ENCODE measurements at regions not wholly inside any gene's neighbourhood (a gene's known extent, or its start where the extent isn't known, plus 50 kb on each side); places are given as distances from the start of the nearest gene placed in this dataset.

DNA sequence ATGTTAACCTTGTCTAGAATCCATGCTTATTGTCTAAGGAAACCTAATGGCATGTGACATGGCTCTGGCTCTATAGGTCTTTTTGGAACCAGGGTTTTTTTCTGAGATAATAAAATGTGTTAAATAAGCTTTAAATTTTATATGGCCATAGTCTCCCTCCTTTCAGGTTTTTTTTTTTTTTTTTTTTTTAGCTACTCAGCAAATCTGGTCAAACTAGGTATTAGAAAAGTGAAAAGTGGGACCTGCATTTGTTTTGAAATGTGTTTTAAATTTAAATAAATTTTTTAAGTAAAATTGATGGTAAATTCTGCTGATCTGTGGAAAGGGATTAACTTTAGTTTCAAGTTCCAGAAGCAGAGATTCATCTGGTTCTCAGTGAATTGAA is 52.1 kb upstream of the NANOGP8 start:
- H3F3A ChIP-seq (ENCODE audit: insufficient read depth, low read length) = no peaks in the 10 kb centered on the region
- no peak overlapping the region for H3K9ac ChIP-seq (ENCODE audit: low read length)
- H3K27me3 ChIP-seq (ENCODE audit: insufficient read depth, low read length) = no peaks in the 10 kb centered on the region
- H3K4me1 ChIP-seq (ENCODE audit: insufficient read depth, low read length, severe bottlenecking) = no peaks in the 10 kb centered on the region
- no peaks in the 10 kb centered on the region for H3K79me2 ChIP-seq (ENCODE audit: insufficient read depth, low read length)
- no peaks in the 10 kb centered on the region for H3K9me2 ChIP-seq (ENCODE audit: low read depth, low read length)
- H3K4me2 ChIP-seq (ENCODE audit: low read length) = no peak overlapping the region
- H3K27ac ChIP-seq (ENCODE audit: low read depth, low read length, poor library complexity, severe bottlenecking) = no peak overlapping the region
- no peaks in the 10 kb centered on the region for H3K9me3 ChIP-seq (ENCODE audit: low read length)
- no peaks in the 10 kb centered on the region for H4K20me1 ChIP-seq (ENCODE audit: insufficient read depth, low read length)
- H3K4me3 ChIP-seq (ENCODE audit: low read depth, low read length, poor library complexity, severe bottlenecking) = no peak overlapping the region
- no peaks in the 10 kb centered on the region for H3K36me3 ChIP-seq (ENCODE audit: insufficient read depth, low read length)
- no peak overlapping the region for H2AFZ ChIP-seq (ENCODE audit: low read length)
- no peak for TF ChIP-seq EZH2 (IDR thresholded peaks at IDR 0.05; ENCODE audit: borderline replicate concordance, low read length)

DNA sequence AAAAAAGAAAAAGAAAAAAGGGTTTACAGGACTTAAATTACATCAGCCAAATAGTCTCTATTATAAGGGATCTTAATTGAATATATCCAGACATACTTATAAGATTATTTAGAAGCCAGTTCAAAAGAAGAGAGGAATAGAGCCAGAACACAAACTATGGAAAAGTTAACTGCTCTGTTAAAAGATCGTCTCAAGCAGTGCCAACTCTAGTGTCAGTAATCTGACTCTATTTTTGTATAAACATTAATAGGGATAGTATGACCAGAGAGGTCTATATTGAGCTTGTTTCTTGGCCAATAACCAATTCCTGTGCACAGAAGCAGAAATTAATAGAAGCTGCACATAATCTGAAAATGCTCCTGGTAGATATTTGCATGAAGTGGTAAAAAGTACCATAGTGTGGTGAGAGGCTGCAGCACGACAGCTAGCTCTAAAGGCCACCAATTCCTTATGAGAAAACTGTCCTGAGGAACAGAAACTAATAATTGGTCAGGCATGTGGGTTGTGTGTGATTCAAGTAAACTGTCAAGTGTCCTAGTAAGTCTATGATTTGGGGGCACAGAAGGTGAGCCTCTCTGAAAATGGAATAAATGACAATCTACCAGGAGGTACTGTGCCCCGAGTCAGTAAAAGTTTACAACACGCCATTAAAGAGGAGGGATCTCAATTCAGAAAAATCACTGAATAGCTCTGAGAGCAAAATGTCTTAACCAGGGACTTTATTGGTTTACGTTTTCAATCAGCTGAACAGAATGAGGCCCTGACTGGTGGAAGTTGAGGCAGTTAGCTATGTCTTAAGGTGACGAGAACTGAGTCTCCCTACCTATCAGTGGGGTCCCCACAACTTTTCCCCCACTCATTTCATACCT is 51.5 kb upstream of the NANOGP8 start:
- Histone ChIP-seq H2AFZ (ENCODE audit: low read length) (no peak overlapping the region), H3K9ac (ENCODE audit: low read length) (no peak overlapping the region), H3K4me3 (ENCODE audit: low read depth, low read length, poor library complexity, severe bottlenecking) (no peak overlapping the region), H3F3A (ENCODE audit: insufficient read depth, low read length) (no peaks in the 10 kb centered on the region), H3K4me2 (ENCODE audit: low read length) (no peak overlapping the region), H3K27ac (ENCODE audit: low read depth, low read length, poor library complexity, severe bottlenecking) (no peak overlapping the region), H4K20me1 (ENCODE audit: insufficient read depth, low read length) (no peaks in the 10 kb centered on the region), H3K4me1 (ENCODE audit: insufficient read depth, low read length, severe bottlenecking) (no peaks in the 10 kb centered on the region), H3K27me3 (ENCODE audit: insufficient read depth, low read length) (no peaks in the 10 kb centered on the region), H3K79me2 (ENCODE audit: insufficient read depth, low read length) (no peaks in the 10 kb centered on the region), H3K9me2 (ENCODE audit: low read depth, low read length) (no peaks in the 10 kb centered on the region), H3K9me3 (ENCODE audit: low read length) (no peaks in the 10 kb centered on the region), H3K36me3 (ENCODE audit: insufficient read depth, low read length) (no peaks in the 10 kb centered on the region)
- TF ChIP-seq, protein P1, sequence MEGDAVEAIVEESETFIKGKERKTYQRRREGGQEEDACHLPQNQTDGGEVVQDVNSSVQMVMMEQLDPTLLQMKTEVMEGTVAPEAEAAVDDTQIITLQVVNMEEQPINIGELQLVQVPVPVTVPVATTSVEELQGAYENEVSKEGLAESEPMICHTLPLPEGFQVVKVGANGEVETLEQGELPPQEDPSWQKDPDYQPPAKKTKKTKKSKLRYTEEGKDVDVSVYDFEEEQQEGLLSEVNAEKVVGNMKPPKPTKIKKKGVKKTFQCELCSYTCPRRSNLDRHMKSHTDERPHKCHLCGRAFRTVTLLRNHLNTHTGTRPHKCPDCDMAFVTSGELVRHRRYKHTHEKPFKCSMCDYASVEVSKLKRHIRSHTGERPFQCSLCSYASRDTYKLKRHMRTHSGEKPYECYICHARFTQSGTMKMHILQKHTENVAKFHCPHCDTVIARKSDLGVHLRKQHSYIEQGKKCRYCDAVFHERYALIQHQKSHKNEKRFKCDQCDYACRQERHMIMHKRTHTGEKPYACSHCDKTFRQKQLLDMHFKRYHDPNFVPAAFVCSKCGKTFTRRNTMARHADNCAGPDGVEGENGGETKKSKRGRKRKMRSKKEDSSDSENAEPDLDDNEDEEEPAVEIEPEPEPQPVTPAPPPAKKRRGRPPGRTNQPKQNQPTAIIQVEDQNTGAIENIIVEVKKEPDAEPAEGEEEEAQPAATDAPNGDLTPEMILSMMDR (IDR thresholded peaks at IDR 0.05; ENCODE audit: low read length) = no peak
- no peak for TF ChIP-seq EZH2 (IDR thresholded peaks at IDR 0.05; ENCODE audit: borderline replicate concordance, low read length)

Data from OCI-LY1 (cell line).